ENCODE measurements at regions not wholly inside any gene's neighbourhood (a gene's known extent, or its start where the extent isn't known, plus 50 kb on each side); places are given as distances from the start of the nearest gene placed in this dataset.

GRCh38 chr2:222087998-222088397, 210.8 kb downstream of the PAX3 start:
- no peak overlapping the region for H3K27ac ChIP-seq (ENCODE audit: low read depth, low read length)
- TF ChIP-seq CTCF (IDR thresholded peaks at IDR 0.05; ENCODE audit: insufficient read depth, low read length, poor library complexity, severe bottlenecking) (no peak), EZH2phosphoT487 (conservative IDR thresholded peaks at IDR 0.05; ENCODE audit: low read length) (no peak)

GRCh38 chr2:222082201-222082600, 216.6 kb downstream of the PAX3 start:
- Histone ChIP-seq H3F3A (ENCODE audit: insufficient read depth) (no peaks in the 10 kb centered on the region), H3K27me3 (ENCODE audit: low read length) (no peaks in the 10 kb centered on the region), H3K9me3 (ENCODE audit: insufficient read depth, low read length) (no peaks in the 10 kb centered on the region), H4K20me1 (ENCODE audit: low read depth, low read length) (no peaks in the 10 kb centered on the region), H3K36me3 (ENCODE audit: low read length) (no peaks in the 10 kb centered on the region), H2AFZ (ENCODE audit: low read depth, low read length, severe bottlenecking) (no peak overlapping the region), H3K9me2 (replicated peaks; ENCODE audit: insufficient read depth, low read length) (no peaks in the 10 kb centered on the region), H3K79me2 (ENCODE audit: insufficient read depth, low read length) (no peaks in the 10 kb centered on the region), H3K4me2 (ENCODE audit: low read depth, low read length, poor library complexity, severe bottlenecking) (no peak overlapping the region), H3K9ac (ENCODE audit: low read length) (no peak overlapping the region), H3K4me3 (ENCODE audit: insufficient read depth, low read length, poor library complexity, severe bottlenecking) (no peak overlapping the region), H3K27ac (ENCODE audit: low read depth, low read length) (no peak overlapping the region)
- TF ChIP-seq EZH2phosphoT487 (conservative IDR thresholded peaks at IDR 0.05; ENCODE audit: low read length) (no peak), CTCF (IDR thresholded peaks at IDR 0.05; ENCODE audit: insufficient read depth, low read length, poor library complexity, severe bottlenecking) (no peak)

More at GRCh38 chr2:222087998-222088397, 210.8 kb downstream of the PAX3 start:
- Histone ChIP-seq H2AFZ (ENCODE audit: low read depth, low read length, severe bottlenecking) (no peak overlapping the region), H3K27me3 (ENCODE audit: low read length) (no peaks in the 10 kb centered on the region), H3K36me3 (ENCODE audit: low read length) (no peaks in the 10 kb centered on the region), H3K9me2 (replicated peaks; ENCODE audit: insufficient read depth, low read length) (no peaks in the 10 kb centered on the region), H3K9me3 (ENCODE audit: insufficient read depth, low read length) (no peaks in the 10 kb centered on the region), H3K79me2 (ENCODE audit: insufficient read depth, low read length) (no peaks in the 10 kb centered on the region), H3K4me3 (ENCODE audit: insufficient read depth, low read length, poor library complexity, severe bottlenecking) (no peak overlapping the region), H3K4me2 (ENCODE audit: low read depth, low read length, poor library complexity, severe bottlenecking) (no peak overlapping the region), H4K20me1 (ENCODE audit: low read depth, low read length) (no peaks in the 10 kb centered on the region), H3K9ac (ENCODE audit: low read length) (no peak overlapping the region), H3F3A (ENCODE audit: insufficient read depth) (no peaks in the 10 kb centered on the region)

GRCh38 chr2:222080141-222080540, 218.7 kb downstream of the PAX3 start:
- no peaks in the 10 kb centered on the region for H3K9me2 ChIP-seq (replicated peaks; ENCODE audit: insufficient read depth, low read length)
- no peaks in the 10 kb centered on the region for H3K36me3 ChIP-seq (ENCODE audit: low read length)
- H3K27ac ChIP-seq (ENCODE audit: low read depth, low read length) = no peak overlapping the region
- no peak overlapping the region for H3K4me3 ChIP-seq (ENCODE audit: insufficient read depth, low read length, poor library complexity, severe bottlenecking)
- TF ChIP-seq EZH2phosphoT487 (conservative IDR thresholded peaks at IDR 0.05; ENCODE audit: low read length) (no peak), CTCF (IDR thresholded peaks at IDR 0.05; ENCODE audit: insufficient read depth, low read length, poor library complexity, severe bottlenecking) (no peak)
- no peaks in the 10 kb centered on the region for H4K20me1 ChIP-seq (ENCODE audit: low read depth, low read length)
- no peaks in the 10 kb centered on the region for H3K27me3 ChIP-seq (ENCODE audit: low read length)
- H3K79me2 ChIP-seq (ENCODE audit: insufficient read depth, low read length) = no peaks in the 10 kb centered on the region
- no peak overlapping the region for H3K9ac ChIP-seq (ENCODE audit: low read length)
- H3K9me3 ChIP-seq (ENCODE audit: insufficient read depth, low read length) = no peaks in the 10 kb centered on the region
- no peaks in the 10 kb centered on the region for H3F3A ChIP-seq (ENCODE audit: insufficient read depth)
- H2AFZ ChIP-seq (ENCODE audit: low read depth, low read length, severe bottlenecking) = no peak overlapping the region
- H3K4me2 ChIP-seq (ENCODE audit: low read depth, low read length, poor library complexity, severe bottlenecking) = no peak overlapping the region
